ENCODE measurements at regions not wholly inside any gene's neighbourhood (a gene's known extent, or its start where the extent isn't known, plus 50 kb on each side); places are given as distances from the start of the nearest gene placed in this dataset.
"Not testable (repeated sequence)": the region's sequence is repeated elsewhere in the genome, so short reads cannot be mapped to it uniquely, and the experiment has no call there.

GRCh38 chr21:36591326-36591970 is 107.5 kb upstream of the SIM2 start:
- DNase-seq (ENCODE audit: low read depth) = no peak

- DNase-seq (ENCODE audit: low read depth) = no peak
Observed at GRCh38 chr21:36596174-36596573, 102.7 kb upstream of the SIM2 start.

- no peak for DNase-seq (ENCODE audit: low read depth)
Observed at GRCh38 chr21:36601362-36601761, 97.6 kb upstream of the SIM2 start.

GRCh38 chr21:36602735-36603134 is 96.2 kb upstream of the SIM2 start:
- DNase-seq (ENCODE audit: low read depth) = no peak

- no peak for DNase-seq (ENCODE audit: low read depth)
Observed at GRCh38 chr21:36603221-36603620, 95.7 kb upstream of the SIM2 start.

- DNase-seq (ENCODE audit: low read depth) = no peak
Observed at GRCh38 chr21:36605426-36605825, 93.5 kb upstream of the SIM2 start.

- no peak for DNase-seq (ENCODE audit: low read depth)
Observed at GRCh38 chr21:36606287-36606982, 92.5 kb upstream of the SIM2 start.

- no peak for DNase-seq (ENCODE audit: low read depth)
Observed at GRCh38 chr21:36606983-36607325, 92.0 kb upstream of the SIM2 start.

GRCh38 chr21:36608041-36608896 is 90.6 kb upstream of the SIM2 start:
- DNase-seq (ENCODE audit: low read depth) = no peak

GRCh38 chr21:36608897-36609225 is 90.1 kb upstream of the SIM2 start:
- DNase-seq (ENCODE audit: low read depth) = no peak

- DNase-seq (ENCODE audit: low read depth) = no peak
Observed at GRCh38 chr21:36609654-36610053, 89.3 kb upstream of the SIM2 start.

GRCh38 chr21:36610201-36610600 is 88.7 kb upstream of the SIM2 start:
- DNase-seq (ENCODE audit: low read depth) = no peak

- DNase-seq (ENCODE audit: low read depth) = no peak
Observed at GRCh38 chr21:36610935-36611334, 88.0 kb upstream of the SIM2 start.

- no peak for DNase-seq (ENCODE audit: low read depth)
Observed at GRCh38 chr21:36611379-36611778, 87.5 kb upstream of the SIM2 start.

GRCh38 chr21:36613059-36613458 is 85.9 kb upstream of the SIM2 start:
- no peak for DNase-seq (ENCODE audit: low read depth)

GRCh38 chr21:36613554-36613953 is 85.4 kb upstream of the SIM2 start:
- DNase-seq (ENCODE audit: low read depth) = no peak

- DNase-seq (ENCODE audit: low read depth) = no peak
Observed at GRCh38 chr21:36615274-36615964, 83.5 kb upstream of the SIM2 start.

- not testable (repeated sequence) for DNase-seq (ENCODE audit: low read depth)
Observed at GRCh38 chr21:36616773-36617172, 82.1 kb upstream of the SIM2 start.

- not testable (repeated sequence) for DNase-seq (ENCODE audit: low read depth)
Observed at GRCh38 chr21:36621794-36622193, 77.1 kb upstream of the SIM2 start.

GRCh38 chr21:36624105-36624504 is 74.8 kb upstream of the SIM2 start:
- no peak for DNase-seq (ENCODE audit: low read depth)

- DNase-seq (ENCODE audit: low read depth) = no peak
Observed at GRCh38 chr21:36626791-36627190, 72.1 kb upstream of the SIM2 start.

- DNase-seq (ENCODE audit: low read depth) = no peak
Observed at GRCh38 chr21:36627242-36627641, 71.7 kb upstream of the SIM2 start.
